AG04449 (cell line): ENCODE measurements at regions not wholly inside any gene's neighbourhood (a gene's known extent, or its start where the extent isn't known, plus 50 kb on each side); places are given as distances from the start of the nearest gene placed in this dataset.

Experiments
- CTCF ChIA-PET: fragments of 350-600 bp; formaldehyde crosslinking; extraction: SDS; loops from one replicate; lab custom pipeline; 2021; ENCODE audit warnings: antibody characterized with exemption; lab: Yijun Ruan, JAX
- POLR2A ChIA-PET: fragments of 400-600, 350-600 bp; formaldehyde crosslinking; extraction: SDS; loops from one replicate; lab custom pipeline; 2020; ENCODE audit warnings: antibody characterized with exemption, inconsistent platforms; lab: Yijun Ruan, JAX
- DNase-seq: peaks from one replicate; pipeline ENCODE4 v3.0.0-alpha.2; 2010; ENCODE audit warnings: low read depth, low spot score
- H3K4me3 ChIP-seq: 2 replicates; pipeline ENCODE4 v1.5.1; 2011; ENCODE audit warnings: low read depth, mild to moderate bottlenecking, control low read depth, low read length
- CTCF ChIP-seq: IDR thresholded peaks from one replicate; pipeline ENCODE4 v1.5.1; 2011; ENCODE audit warnings: mild to moderate bottlenecking, moderate library complexity, low read length, control low read depth, inconsistent platforms; ENCODE audit not compliant: insufficient read depth; ENCODE audit errors: missing control alignments

- DNase-seq = no peak
Observed at GRCh38 chr5:163964671-163965070, 459.3 kb downstream of the MAT2B start.

DNA sequence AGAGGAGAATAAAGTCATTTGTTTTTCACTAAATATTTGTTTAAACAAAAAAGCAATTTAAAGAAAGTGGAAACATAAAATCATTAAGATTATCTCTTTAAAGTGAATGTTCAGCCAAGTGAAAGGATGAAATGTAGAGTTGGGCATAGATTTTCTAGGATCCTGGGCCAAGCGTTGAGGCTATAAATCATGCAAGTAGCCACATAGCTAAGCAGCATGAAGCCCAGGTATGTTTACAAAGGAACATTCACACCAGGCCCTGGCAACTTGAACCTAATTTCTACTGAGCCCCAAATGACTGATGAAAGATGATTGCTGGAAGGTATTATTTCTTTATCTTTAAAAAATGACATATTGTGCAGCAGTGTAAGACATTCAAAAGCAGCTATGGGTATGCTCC, 461.8 kb downstream of the MAT2B start:
- ChIA-PET POLR2A (no interaction called here), CTCF (no interaction called here)
- H3K4me3 ChIP-seq = no peak overlapping the region
- TF ChIP-seq CTCF = no peak
- no peak for DNase-seq

More at GRCh38 chr5:163964671-163965070, 459.3 kb downstream of the MAT2B start:
- ChIA-PET CTCF (no interaction called here), POLR2A (no interaction called here)
- no peak for TF ChIP-seq CTCF
- no peak overlapping the region for H3K4me3 ChIP-seq

GRCh38 chr5:163968651-163969050, 463.2 kb downstream of the MAT2B start:
- no peak for DNase-seq
- no peak overlapping the region for H3K4me3 ChIP-seq
- CTCF ChIA-PET = no interaction called here
- POLR2A ChIA-PET = no interaction called here
- TF ChIP-seq CTCF = no peak

DNA sequence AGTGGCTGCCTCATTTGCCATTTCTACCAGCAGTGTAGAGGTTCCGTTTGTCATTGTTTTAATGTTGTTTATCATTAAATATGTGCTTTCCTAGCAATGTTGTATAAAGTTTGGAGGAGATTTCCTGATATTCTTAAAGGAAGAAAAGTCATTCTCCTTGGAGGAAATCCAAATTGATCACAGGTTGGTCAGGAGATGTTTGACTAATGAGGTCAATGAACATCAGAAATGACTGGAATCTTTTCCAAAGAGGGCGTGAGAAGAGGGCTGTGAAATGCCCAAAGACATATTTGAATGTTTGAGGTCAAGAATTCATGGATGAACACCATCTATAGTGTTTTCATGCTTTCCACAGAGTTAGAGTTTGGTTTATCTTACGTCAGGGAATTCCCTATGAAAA, 471.3 kb downstream of the MAT2B start:
- TF ChIP-seq CTCF = no peak
- H3K4me3 ChIP-seq = no peak overlapping the region
- POLR2A ChIA-PET = no interaction called here
- no peak for DNase-seq
- CTCF ChIA-PET = no interaction called here

GRCh38 chr5:163978897-163979296, 473.5 kb downstream of the MAT2B start:
- no peak overlapping the region for H3K4me3 ChIP-seq
- POLR2A ChIA-PET = no interaction called here
- CTCF ChIA-PET = no interaction called here
- TF ChIP-seq CTCF = no peak
- no peak for DNase-seq

DNA sequence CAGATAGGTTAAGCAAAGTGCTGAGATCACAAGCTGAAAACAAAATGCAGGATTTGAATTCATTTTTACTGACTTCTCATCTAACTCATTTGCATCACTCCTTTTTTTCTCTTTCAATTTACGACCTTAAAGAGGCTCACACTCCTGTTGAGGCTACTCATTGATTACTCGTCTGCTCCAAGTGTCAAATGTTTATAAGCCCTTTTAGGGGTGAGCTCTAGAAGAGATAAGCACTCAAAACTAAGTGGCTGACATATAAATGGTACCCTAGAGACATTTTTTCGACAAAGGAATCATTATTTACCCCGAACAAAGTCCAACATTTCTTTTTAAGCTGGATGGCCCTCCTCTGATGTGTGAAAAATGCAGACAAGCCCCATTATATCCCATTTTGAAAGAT, 483.1 kb downstream of the MAT2B start:
- DNase-seq = no peak
- ChIA-PET POLR2A (no interaction called here), CTCF (no interaction called here)
- TF ChIP-seq CTCF = no peak
- H3K4me3 ChIP-seq = no peak overlapping the region

DNA sequence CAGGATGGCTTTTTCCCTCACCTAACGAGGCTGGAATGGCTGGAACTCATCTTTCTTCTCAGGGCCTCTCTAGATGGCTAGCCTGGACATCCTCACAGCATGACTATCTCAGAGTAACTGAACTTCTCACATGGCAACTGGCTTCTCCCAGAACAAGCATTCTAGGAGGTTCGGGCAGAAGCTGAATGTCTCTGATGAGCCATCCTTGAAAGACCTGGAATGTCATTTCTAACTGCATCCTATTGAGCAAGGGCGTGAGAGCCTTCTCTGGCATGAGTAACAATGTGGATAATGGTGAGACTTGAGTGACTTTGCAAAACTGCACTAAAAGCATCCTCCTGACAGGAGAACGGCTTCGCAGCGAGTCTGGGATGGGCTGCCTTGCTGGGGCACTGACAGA, 487.7 kb downstream of the MAT2B start:
- H3K4me3 ChIP-seq = no peak overlapping the region
- CTCF ChIA-PET = interaction anchor here (1.9 kb wide), 1 partner anchor 20 kb away, joined by 5 read pairs; no protein-coding TSS in a partner anchor
- DNase-seq = no peak
- TF ChIP-seq CTCF = no peak
- POLR2A ChIA-PET = no interaction called here
